ENCODE measurements at regions not wholly inside any gene's neighbourhood (a gene's known extent, or its start where the extent isn't known, plus 50 kb on each side); places are given as distances from the start of the nearest gene placed in this dataset.

- no peak for DNase-seq (ENCODE audit: low read depth, low spot score)
Measured at GRCh38 chr7:124514471-124514870, 251.1 kb downstream of the GPR37 start.

GRCh38 chr7:124497176-124497575 lies 268.4 kb downstream of the GPR37 start:
- DNase-seq (ENCODE audit: low read depth, low spot score): no peak

- DNase-seq (ENCODE audit: low read depth, low spot score): no peak
Measured at GRCh38 chr7:124489925-124490324, 275.7 kb downstream of the GPR37 start.

GRCh38 chr7:124489082-124489819 lies 276.3 kb downstream of the GPR37 start:
- no peak for DNase-seq (ENCODE audit: low read depth, low spot score)

GRCh38 chr7:124482229-124482628 lies 283.4 kb downstream of the GPR37 start:
- no peak for DNase-seq (ENCODE audit: low read depth, low spot score)

DNA sequence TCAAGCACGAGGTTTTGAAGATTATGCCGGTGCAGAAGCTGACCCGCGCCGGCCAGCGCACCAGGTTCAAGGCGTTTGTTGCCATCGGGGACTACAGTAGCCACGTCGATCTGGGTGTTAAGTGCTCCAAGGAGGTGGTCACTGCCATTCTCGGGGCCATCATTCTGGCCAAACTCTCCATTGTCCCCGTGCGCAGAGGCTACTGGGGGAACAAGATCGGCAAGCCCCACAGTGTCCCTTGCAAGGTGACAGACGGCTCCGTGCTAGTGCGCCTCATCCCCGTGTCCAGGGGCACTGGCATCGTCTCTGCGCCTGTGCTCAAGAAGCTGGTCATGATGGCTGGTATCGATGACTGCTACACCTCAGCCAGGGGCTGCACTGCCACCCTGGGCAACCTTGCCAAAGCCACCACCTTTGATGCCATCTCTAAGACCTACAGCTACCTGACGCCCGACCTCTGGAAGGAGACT lies 284.7 kb downstream of the GPR37 start:
- no peak for DNase-seq (ENCODE audit: low read depth, low spot score)

DNA sequence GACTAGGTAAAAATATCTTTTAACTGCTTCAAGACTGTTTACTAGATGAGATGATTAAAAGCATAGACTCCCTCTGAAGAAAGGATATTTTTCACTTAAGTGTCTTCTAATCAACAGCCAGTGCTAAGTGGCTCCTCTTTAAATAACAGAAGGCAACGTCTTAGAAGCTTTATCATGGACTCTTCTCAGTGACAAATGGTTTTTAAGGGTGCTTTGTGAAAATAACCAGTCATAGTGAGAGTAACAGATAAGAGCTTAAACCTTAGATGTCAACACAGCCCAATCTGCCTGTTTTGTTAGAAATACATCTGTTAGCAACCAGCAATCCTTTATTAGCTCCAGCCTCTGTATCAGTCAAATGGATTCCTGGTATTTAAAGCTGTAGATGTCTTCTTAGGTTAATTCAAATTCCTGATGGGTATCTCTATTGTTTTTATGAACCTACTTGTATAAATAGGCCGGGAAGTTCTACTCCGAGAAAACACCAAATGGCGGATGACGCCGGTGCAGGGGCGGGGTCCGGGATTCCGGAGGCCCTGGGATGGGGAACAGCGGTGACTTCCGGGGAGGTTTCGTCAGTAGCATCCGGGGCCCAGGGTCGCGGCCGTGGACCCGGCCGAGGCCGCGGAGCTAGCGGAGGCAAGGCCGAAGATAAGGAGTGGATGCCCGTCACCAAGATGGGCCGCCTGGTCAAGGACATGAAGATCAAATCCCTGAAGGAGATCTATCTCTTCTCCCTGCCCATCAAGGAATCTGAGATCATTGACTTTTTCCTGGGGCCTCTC lies 285.4 kb downstream of the GPR37 start:
- DNase-seq (ENCODE audit: low read depth, low spot score): no peak

DNA sequence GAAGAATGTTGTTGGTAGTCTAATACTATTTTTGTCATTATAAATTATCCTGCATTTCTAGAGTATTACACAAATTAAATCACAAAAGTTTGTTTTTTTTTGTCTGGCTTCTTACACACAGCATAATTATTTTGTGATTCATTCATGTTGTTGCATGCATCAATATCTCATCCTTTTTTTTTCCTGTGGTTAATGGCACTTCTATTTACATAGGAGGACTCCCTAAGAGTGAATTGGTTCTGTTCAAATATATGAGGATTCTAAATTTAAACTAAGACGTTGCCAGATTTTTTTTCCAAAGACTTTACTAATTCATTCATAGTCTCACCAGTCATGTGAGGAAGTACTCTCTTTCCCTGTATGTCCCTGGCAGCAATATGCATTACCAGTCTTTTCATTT lies 303.3 kb downstream of the GPR37 start:
- no peak for DNase-seq (ENCODE audit: low read depth, low spot score)

DNA sequence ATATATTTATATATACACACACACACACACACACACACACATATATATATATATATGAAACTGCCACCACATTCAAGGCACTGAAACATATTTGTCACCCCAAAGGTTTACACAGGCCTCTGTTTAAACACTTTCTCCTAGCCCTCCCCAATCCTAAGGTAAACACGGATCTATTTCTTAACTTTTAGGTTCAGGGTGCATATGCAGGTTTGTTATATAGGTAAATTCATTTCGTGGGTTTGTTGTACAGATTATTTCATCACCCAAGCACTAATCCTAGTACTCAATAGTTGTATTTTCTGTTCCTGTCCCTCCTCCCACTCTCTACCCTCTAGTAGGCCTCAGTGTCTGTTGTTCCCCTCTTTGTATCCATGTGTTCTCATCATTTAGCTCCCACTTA lies 305.0 kb downstream of the GPR37 start:
- DNase-seq (ENCODE audit: low read depth, low spot score): no peak

- DNase-seq (ENCODE audit: low read depth, low spot score): no peak
Measured at GRCh38 chr7:124460056-124460450, 305.5 kb downstream of the GPR37 start.

GRCh38 chr7:124459101-124460055 lies 306.2 kb downstream of the GPR37 start:
- DNase-seq (ENCODE audit: low read depth, low spot score): no peak

- DNase-seq (ENCODE audit: low read depth, low spot score): no peak
Measured at GRCh38 chr7:124457841-124458240, 307.8 kb downstream of the GPR37 start.

DNA sequence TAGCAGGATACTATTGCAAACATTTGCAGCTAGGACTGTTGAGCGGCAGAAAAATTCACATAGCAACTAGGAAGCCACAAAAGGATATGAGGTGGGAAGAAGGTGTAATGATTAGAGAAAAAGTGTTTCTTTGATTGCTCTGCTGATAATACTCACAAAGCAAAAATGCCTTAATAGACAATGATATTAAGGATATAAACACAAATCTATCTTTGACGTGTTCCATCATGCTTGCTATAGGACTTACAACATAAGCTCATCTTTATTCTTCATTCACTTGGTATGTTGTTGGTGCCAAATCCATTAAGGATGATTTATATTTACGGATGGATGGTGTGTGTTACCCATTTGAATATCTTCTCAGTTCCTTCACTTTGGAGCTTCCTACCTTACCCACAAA lies 309.3 kb downstream of the GPR37 start:
- DNase-seq (ENCODE audit: low read depth, low spot score): no peak

GRCh38 chr7:124452186-124452585 lies 313.4 kb downstream of the GPR37 start:
- no peak for DNase-seq (ENCODE audit: low read depth, low spot score)

GRCh38 chr7:124449896-124450295 lies 315.7 kb downstream of the GPR37 start:
- no peak for DNase-seq (ENCODE audit: low read depth, low spot score)

GRCh38 chr7:124444696-124445480 lies 320.7 kb downstream of the GPR37 start:
- no peak for DNase-seq (ENCODE audit: low read depth, low spot score)

DNA sequence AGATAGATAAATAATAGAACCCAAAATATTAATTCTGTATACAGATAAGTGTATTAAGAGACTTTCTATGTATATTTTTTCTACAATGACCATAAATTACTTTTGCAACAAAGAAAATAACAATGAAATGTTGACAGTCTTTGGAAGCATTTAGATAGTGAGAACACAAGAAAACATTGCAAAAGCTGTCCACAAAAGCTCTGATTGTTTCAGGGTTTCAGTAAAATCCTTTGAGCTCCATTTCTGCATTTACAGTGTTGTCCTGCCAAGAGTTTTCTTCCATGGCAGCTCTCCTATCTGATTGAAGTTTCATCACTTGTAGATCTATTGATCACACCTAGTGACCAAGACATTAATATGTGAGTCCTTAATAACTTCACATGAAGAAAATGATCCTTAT lies 321.8 kb downstream of the GPR37 start:
- no peak for DNase-seq (ENCODE audit: low read depth, low spot score)

GRCh38 chr7:124440081-124440480 lies 325.5 kb downstream of the GPR37 start:
- DNase-seq (ENCODE audit: low read depth, low spot score): no peak

DNA sequence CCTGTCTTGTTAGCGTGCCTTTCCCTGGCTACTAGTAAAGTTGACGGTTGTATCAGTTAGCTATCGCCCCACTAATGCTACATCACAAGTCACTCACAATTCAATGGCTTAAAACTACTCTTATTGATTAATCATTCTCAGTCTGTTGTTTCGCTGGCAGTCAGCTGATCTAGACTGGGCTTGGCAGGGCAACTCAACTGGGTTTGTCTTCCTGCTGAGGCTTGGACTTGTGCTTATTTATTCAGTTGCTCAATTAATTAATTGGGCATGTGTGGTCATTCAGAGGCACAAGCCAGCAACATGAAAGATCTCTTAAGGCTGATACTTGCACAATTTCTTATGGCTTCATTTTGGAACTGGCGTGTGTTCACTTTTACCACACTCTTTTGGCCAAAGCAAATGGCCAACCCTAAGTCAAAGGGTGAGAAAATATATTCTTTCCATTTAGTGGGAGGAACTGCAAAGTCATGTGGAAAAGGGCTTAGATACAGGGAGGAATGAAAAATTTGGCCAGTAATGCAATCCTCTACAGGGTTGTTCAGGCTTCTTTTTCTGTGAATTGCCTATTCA lies 333.5 kb downstream of the GPR37 start:
- no peak for DNase-seq (ENCODE audit: low read depth, low spot score)

GRCh38 chr7:124429923-124430322 lies 335.7 kb downstream of the GPR37 start:
- no peak for DNase-seq (ENCODE audit: low read depth, low spot score)

GRCh38 chr7:124428781-124429180 lies 336.8 kb downstream of the GPR37 start:
- no peak for DNase-seq (ENCODE audit: low read depth, low spot score)
